ENCODE measurements at regions not wholly inside any gene's neighbourhood (a gene's known extent, or its start where the extent isn't known, plus 50 kb on each side); places are given as distances from the start of the nearest gene placed in this dataset.

- no peaks in the 10 kb centered on the region for H4K20me1 ChIP-seq (replicated peaks in 1 of 2; ENCODE audit: control insufficient read depth in 1 of 2, insufficient read depth in 2 of 2, low read length in 2 of 2)
- H3K18ac ChIP-seq (ENCODE audit: extremely low read depth, low read length), result no peak overlapping the region
- no peak overlapping the region for H4K91ac ChIP-seq (replicated peaks; ENCODE audit: insufficient read length, low read length)
- no peaks in the 10 kb centered on the region for H3K9me3 ChIP-seq (ENCODE audit: insufficient read depth in 2 of 2, low read depth in 1 of 2, low read length in 1 of 2)
- H2BK15ac ChIP-seq (ENCODE audit: low read length), result no peak overlapping the region
- CTCF ChIA-PET (ENCODE audit: partially characterized antibody), result interaction anchor here (1.0 to 1.4 kb wide), 2 partner anchors 9 to 35 kb away, joined by 3 read pairs; no protein-coding TSS in a partner anchor
- 95% methylated on average over 7 of the region's 7 CpGs; no CpG with 5 or more reads in 1 of the 2 experiments for WGBS, 2 experiments (ENCODE audit: extremely low coverage in 1 of 2, insufficient coverage in 1 of 2, insufficient read length in 1 of 2, insufficient replicate concordance in 2 of 2, low coverage in 1 of 2, low lambda C conversion rate in 2 of 2, missing lambda C conversion rate in 1 of 2)
- H2BK120ac ChIP-seq (replicated peaks; ENCODE audit: low read depth, low read length), result no peak overlapping the region
- FAIRE-seq (no peak), DNase-seq (ENCODE audit: low read depth in 1 of 2, low spot score in 2 of 2) (no peak)
- H3K4me2 ChIP-seq (ENCODE audit: insufficient read depth in 1 of 2, low read depth in 2 of 2, low read length in 2 of 2), result no peak overlapping the region
- no peaks in the 10 kb centered on the region for H3K79me2 ChIP-seq (ENCODE audit: control insufficient read depth in 1 of 2, insufficient read depth in 2 of 2, low read length in 2 of 2)
- H3K4ac ChIP-seq (replicated peaks; ENCODE audit: insufficient read length, low read depth, low read length), result no peak overlapping the region
- H3K23me2 ChIP-seq (ENCODE audit: low read depth, low read length), result no peaks in the 10 kb centered on the region
- no peak overlapping the region for H3K27ac ChIP-seq (ENCODE audit: low read depth, low read length)
- H3K4me1 ChIP-seq (replicated peaks in 1 of 4; ENCODE audit: control insufficient read depth in 3 of 4, insufficient read depth in 4 of 4, low read length in 3 of 4), result no peaks in the 10 kb centered on the region
- H2BK20ac ChIP-seq (ENCODE audit: low read length), result no peak overlapping the region
- H3K56ac ChIP-seq (replicated peaks; ENCODE audit: insufficient read length, low read depth, low read length), result no peak overlapping the region
- H3K27me3 ChIP-seq (replicated peaks in 1 of 4; ENCODE audit: control insufficient read depth in 3 of 4, extremely low read depth in 1 of 4, insufficient read depth in 3 of 4, low read length in 3 of 4), result no peaks in the 10 kb centered on the region
- H3K23ac ChIP-seq (ENCODE audit: insufficient read length), result no peak overlapping the region
- no peak overlapping the region for H2AK5ac ChIP-seq (ENCODE audit: low read depth, low read length)
- H4K8ac ChIP-seq (ENCODE audit: extremely low read depth, insufficient read depth, low read length), result no peak overlapping the region
- H2BK12ac ChIP-seq (ENCODE audit: low read depth, low read length), result no peak overlapping the region
- no peaks in the 10 kb centered on the region for H3K36me3 ChIP-seq (ENCODE audit: control insufficient read depth in 2 of 4, insufficient read depth in 4 of 4, low read length in 3 of 4)
- H3K4me3 ChIP-seq (ENCODE audit: extremely low read depth in 1 of 4, insufficient read depth in 2 of 4, low read depth in 3 of 4, low read length in 4 of 4), result no peak overlapping the region
- H3K14ac ChIP-seq (ENCODE audit: insufficient read length), result no peak overlapping the region
- H4K5ac ChIP-seq (ENCODE audit: insufficient read length, low read depth, low read length), result no peak overlapping the region
- no peak overlapping the region for H3K9ac ChIP-seq (replicated peaks in 1 of 4; ENCODE audit: extremely low read depth in 1 of 4, low read depth in 3 of 4, low read length in 3 of 4)
- POLR2A ChIA-PET (ENCODE audit: partially characterized antibody), result no interaction called here
- H2AFZ ChIP-seq (ENCODE audit: low read length), result no peak overlapping the region
- TF ChIP-seq GABPA (IDR thresholded peaks at IDR 0.05; ENCODE audit: borderline replicate concordance, insufficient read depth, low read length) (no peak), SP4 (IDR thresholded peaks at IDR 0.05; ENCODE audit: low read length) (no peak), NANOG (IDR thresholded peaks at IDR 0.05; ENCODE audit: insufficient read depth, low read depth, low read length, poor library complexity, severe bottlenecking) (no peak), GTF2F1 (IDR thresholded peaks at IDR 0.05; ENCODE audit: borderline replicate concordance, low read depth, low read length) (no peak), CEBPB (IDR thresholded peaks at IDR 0.05; ENCODE audit: low read depth, low read length) (no peak), CHD2 (IDR thresholded peaks at IDR 0.05; ENCODE audit: low read length) (no peak), BACH1 (IDR thresholded peaks at IDR 0.05; ENCODE audit: low read length) (no peak), POLR2AphosphoS5 (IDR thresholded peaks at IDR 0.05; ENCODE audit: low read depth, low read length) (no peak), RAD21 (IDR thresholded peaks at IDR 0.05 in 1 of 2, conservative IDR thresholded peaks at IDR 0.05 in 1 of 2; ENCODE audit: low read depth in 2 of 2, low read length in 2 of 2) (no peak), ATF3 (IDR thresholded peaks at IDR 0.05; ENCODE audit: insufficient read depth, low read depth, low read length) (no peak), E2F6 (IDR thresholded peaks at IDR 0.05) (no peak), FOSL1 (IDR thresholded peaks at IDR 0.05; ENCODE audit: insufficient read depth, low read depth, low read length) (no peak), HDAC2 (IDR thresholded peaks at IDR 0.05; ENCODE audit: borderline replicate concordance in 1 of 2, low read depth in 2 of 2, low read length in 2 of 2) (no peak), BCL11A (IDR thresholded peaks at IDR 0.05; ENCODE audit: low read depth in 2 of 2, low read length in 2 of 2) (no peak)
- H2BK5ac ChIP-seq (ENCODE audit: low read depth, low read length), result no peak overlapping the region
- H3K79me1 ChIP-seq (ENCODE audit: low read depth, low read length), result no peaks in the 10 kb centered on the region
Observed at GRCh38 chr14:59093902-59094301, 94.6 kb upstream of the DAAM1 start.
